K562 (cell line): ENCODE measurements at regions not wholly inside any gene's neighbourhood (a gene's known extent, or its start where the extent isn't known, plus 50 kb on each side); places are given as distances from the start of the nearest gene placed in this dataset.

Source experiments
- CREB1 ChIP-seq, 2 experiments: sonication (generic) in 1 of 2; formaldehyde crosslinking in 1 of 2; IDR thresholded peaks; 2 replicates each; pipeline versions ENCODE4 v1.6.1 to v1.8.0; 2012 to 2022; ENCODE audit warnings: inconsistent platforms in 1 of 2, mild to moderate bottlenecking in 1 of 2, missing genetic modification reagents in 1 of 2, moderate library complexity in 1 of 2
- EHMT2 ChIP-seq: fragments of 450-650 bp; IDR thresholded peaks from 2 replicates; pipeline ENCODE4 v1.6.1; 2018; ENCODE audit warnings: antibody characterized with exemption
- HSF4 ChIP-seq: fragments of 250-450 bp; sonication (Bioruptor Pico); IDR thresholded peaks from 2 replicates; pipeline ENCODE4 v2.1.2; 2022; ENCODE audit warnings: mild to moderate bottlenecking, moderate library complexity, borderline replicate concordance
- KAT8 ChIP-seq: fragments of 450-650 bp; IDR thresholded peaks from 2 replicates; pipeline ENCODE4 v1.6.1; 2016; ENCODE audit warnings: low read depth, mild to moderate bottlenecking
- NFIC ChIP-seq: fragments of 450-650 bp; IDR thresholded peaks from 2 replicates; pipeline ENCODE4 v1.6.1; 2017; ENCODE audit warnings: mild to moderate bottlenecking, inconsistent platforms
- SMAD2 ChIP-seq: fragments of 150-350 bp; IDR thresholded peaks from 2 replicates; pipeline ENCODE4 v1.6.1; 2014; ENCODE audit warnings: low read depth, mild to moderate bottlenecking, low read length
- SMAD3 ChIP-seq: fragments of 450-650 bp; formaldehyde crosslinking; conservative IDR thresholded peaks from 2 replicates; pipeline ENCODE4 v1.4.0; 2020; ENCODE audit warnings: mild to moderate bottlenecking
- U2AF1 ChIP-seq: fragments of 200-400 bp; formaldehyde crosslinking; optimal IDR thresholded peaks from 2 replicates; pipeline ENCODE3; 2017; ENCODE audit warnings: mild to moderate bottlenecking, low read depth, low read length, moderate library complexity
- ZBTB34 ChIP-seq: fragments of 250-450 bp; sonication (Bioruptor Pico); IDR thresholded peaks from 2 replicates; pipeline ENCODE4 v1.8.0; 2021; ENCODE audit warnings: mild to moderate bottlenecking, moderate library complexity
- ZNF57 ChIP-seq: fragments of 450-650 bp; formaldehyde crosslinking; IDR thresholded peaks from 2 replicates; pipeline ENCODE4 v1.4.0; 2020; ENCODE audit warnings: mild to moderate bottlenecking, moderate library complexity

DNA sequence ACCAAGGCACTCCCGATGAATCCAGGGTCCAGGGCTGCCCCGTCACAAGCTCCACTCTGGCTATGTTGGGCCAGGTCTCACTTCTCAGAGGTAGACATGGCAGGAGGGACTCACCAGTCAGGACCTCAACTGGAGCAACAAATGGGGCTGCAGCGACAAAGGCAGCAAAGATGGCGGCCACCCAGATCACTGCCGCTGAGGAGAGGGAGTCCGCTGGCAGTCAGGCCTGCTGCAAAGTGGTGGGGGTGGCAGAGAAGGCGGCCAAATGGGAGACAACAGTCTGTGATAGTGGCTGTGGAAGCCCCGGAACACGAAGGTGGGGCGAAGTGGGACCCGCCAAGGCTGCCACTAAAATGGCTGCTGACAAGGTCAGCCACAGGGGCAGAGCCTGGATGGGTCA lies 143.3 kb upstream of the RADX start:
- TF ChIP-seq KAT8: no peak
- TF ChIP-seq SMAD2: no peak
- no peak for TF ChIP-seq SMAD3
- no peak for TF ChIP-seq HSF4 (CRISPR knock-in tag)
- no peak for TF ChIP-seq CREB1 (IDR thresholded peaks at IDR 0.05)
- TF ChIP-seq CREB1 (CRISPR knock-in tag; IDR thresholded peaks at IDR 0.05): no peak
- no peak for TF ChIP-seq NFIC
- no peak for TF ChIP-seq EHMT2
- TF ChIP-seq U2AF1: no peak
- TF ChIP-seq ZNF57: no peak
- no peak for TF ChIP-seq ZBTB34 (CRISPR knock-in tag)
